ENCODE measurements at regions not wholly inside any gene's neighbourhood (a gene's known extent, or its start where the extent isn't known, plus 50 kb on each side); places are given as distances from the start of the nearest gene placed in this dataset.
A peak's percentile ranks its signal among the peaks of the same experiment; 100 is the strongest.

DNA sequence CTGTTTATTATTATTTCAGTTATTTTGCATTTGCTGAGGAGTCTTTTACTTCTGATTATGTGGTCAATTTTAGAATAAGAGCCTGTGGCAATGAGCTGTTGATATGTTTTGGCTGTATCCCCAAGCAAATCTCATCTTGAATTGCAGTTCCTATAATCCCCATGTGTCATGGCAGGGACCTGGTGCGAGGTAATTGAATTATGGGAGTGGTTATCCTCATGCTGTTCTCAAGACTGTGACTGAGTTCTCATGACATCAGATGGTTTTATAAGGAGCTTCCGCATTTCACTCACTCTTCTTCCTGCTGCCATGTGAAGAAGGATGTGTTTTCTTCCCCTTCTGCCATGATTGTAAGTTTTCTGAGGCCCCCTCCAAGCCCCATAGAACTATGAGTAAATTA lies 114.9 kb upstream of the SLCO6A1 start:
- Histone ChIP-seq H3K36me3 (ENCODE audit: insufficient read depth, low read length) (no peaks in the 10 kb centered on the region), H3K79me2 (ENCODE audit: control insufficient read depth, insufficient read depth, low read length, unreplicated experiment) (no peaks in the 10 kb centered on the region), H3K27ac (ENCODE audit: low read depth, low read length) (no peak overlapping the region), H3K4me1 (ENCODE audit: control insufficient read depth, insufficient read depth, low read length, unreplicated experiment) (no peaks in the 10 kb centered on the region), H3K27me3 (ENCODE audit: insufficient read depth, low read length) (peaks cover 3% of the 10 kb centered on the region; the same call in 1 of the 2 replicates), H3K4me3 (ENCODE audit: low read depth, low read length) (no peak overlapping the region), H2AFZ (ENCODE audit: low read length, unreplicated experiment) (no peak overlapping the region)

DNA sequence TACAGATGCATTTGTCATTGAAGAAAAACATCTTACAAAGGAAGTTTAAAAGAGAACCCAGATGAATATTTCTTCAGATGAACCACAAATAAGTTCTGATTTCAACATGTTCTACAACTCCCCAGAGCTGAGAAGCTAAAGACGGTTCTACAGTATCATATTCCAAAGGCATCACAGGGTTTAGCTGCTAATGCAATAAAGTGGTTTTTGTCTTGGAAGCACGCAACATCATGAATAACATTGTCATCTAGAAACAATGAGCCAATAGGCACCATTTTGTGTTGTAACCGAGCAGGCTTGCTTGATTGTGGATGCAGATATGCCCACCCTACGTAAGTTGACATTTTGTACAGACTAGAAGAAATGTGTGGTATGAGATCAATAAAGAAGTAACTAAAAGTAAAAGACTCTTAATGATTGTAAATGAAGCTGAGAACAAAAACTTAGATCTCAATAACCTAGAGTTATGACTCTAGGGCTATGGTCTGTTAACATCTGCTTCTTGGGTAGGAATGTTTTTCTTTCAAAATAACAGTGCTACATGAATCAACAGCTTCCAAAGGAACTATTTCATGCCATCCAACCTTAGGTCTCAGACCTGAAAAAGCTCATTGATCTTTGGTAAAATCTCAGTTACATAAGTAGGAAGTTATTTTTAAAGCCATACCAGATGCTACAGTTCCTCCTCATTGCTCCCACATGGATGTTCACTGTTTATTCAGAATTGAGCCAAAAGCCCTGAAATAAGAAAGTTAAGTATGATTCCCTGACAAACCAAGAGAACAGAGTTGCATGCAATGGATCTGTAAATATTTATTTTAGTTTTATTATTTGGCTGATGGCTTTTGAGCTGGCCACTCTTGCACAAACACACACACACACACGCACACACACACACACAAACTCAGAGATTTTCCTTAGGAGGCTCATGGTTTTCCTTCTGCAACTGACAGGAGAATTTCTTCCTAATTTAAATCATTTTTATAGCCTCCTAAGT lies 118.7 kb upstream of the SLCO6A1 start:
- H3K79me2 ChIP-seq (ENCODE audit: control insufficient read depth, insufficient read depth, low read length, unreplicated experiment): no peaks in the 10 kb centered on the region
- no peaks in the 10 kb centered on the region for H3K4me1 ChIP-seq (ENCODE audit: control insufficient read depth, insufficient read depth, low read length, unreplicated experiment)
- H2AFZ ChIP-seq (ENCODE audit: low read length, unreplicated experiment): no peak overlapping the region

DNA sequence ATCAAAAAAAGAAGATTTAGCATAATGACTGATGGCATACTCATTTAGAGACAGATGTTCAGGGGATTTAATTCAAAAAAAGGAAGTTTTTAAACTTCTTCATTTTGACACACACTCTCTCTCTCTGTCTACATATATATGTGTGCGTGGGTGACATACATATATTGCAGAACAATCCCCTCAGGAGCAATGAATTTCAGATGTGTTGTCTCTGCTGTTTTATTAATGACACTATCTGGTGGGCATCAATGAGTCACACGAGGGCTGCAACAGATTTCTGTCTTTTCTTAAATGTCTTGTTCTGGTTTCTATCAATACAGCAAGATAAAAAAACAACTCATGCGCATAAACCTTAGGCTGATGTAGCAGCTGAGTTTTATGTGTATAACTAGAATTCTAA lies 123.5 kb upstream of the SLCO6A1 start:
- Histone ChIP-seq H3K27ac (ENCODE audit: low read depth, low read length) (no peak overlapping the region), H3K4me3 (ENCODE audit: low read depth, low read length) (no peak overlapping the region), H3K4me1 (ENCODE audit: control insufficient read depth, insufficient read depth, low read length, unreplicated experiment) (peaks cover 5% of the 10 kb centered on the region), H2AFZ (ENCODE audit: low read length, unreplicated experiment) (no peak overlapping the region), H3K79me2 (ENCODE audit: control insufficient read depth, insufficient read depth, low read length, unreplicated experiment) (no peaks in the 10 kb centered on the region), H3K27me3 (ENCODE audit: insufficient read depth, low read length) (no peaks in the 10 kb centered on the region), H3K36me3 (ENCODE audit: insufficient read depth, low read length) (no peaks in the 10 kb centered on the region)

More for the DNA sequence above, 118.7 kb upstream of the SLCO6A1 start:
- H3K27me3 ChIP-seq (ENCODE audit: insufficient read depth, low read length): no peaks in the 10 kb centered on the region
- no peak overlapping the region for H3K27ac ChIP-seq (ENCODE audit: low read depth, low read length)
- H3K36me3 ChIP-seq (ENCODE audit: insufficient read depth, low read length): no peaks in the 10 kb centered on the region
- no peak overlapping the region for H3K4me3 ChIP-seq (ENCODE audit: low read depth, low read length)

DNA sequence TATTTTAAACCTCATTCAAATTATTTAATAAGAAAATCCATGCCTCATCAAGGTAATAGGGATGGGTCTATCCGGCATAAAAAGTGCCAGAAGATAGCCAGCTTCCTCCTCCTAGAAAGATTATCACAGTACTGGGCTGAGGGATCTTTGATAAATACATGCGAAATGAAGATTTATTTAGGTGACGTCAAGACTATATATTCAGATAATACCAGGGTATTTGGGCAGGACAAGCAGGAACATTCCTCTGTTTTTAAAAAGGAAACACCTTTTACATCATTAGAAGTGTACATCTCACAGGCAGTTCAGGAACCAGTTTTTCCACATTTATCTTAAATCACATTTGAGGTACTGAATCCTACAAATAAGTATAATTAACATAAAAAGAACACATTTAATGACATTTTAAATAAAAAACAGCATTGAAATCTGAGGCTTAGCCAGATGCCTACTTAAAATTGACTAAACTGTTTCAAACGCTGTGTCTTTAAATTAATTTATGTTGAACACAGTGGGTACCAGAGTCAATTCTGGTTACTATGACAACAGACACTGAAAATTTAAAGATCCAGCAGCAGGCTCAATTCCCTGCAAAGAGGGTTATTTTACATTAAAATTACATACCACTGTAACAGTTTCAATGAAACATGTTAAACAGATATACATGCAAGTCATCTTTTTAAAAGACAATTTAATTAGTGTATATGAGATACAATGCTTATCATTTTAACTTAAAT lies 124.7 kb upstream of the SLCO6A1 start:
- H3K27ac ChIP-seq (ENCODE audit: low read depth, low read length): no peak overlapping the region
- no peak overlapping the region for H3K4me3 ChIP-seq (ENCODE audit: low read depth, low read length)
- no peak overlapping the region for H2AFZ ChIP-seq (ENCODE audit: low read length, unreplicated experiment)
- no peaks in the 10 kb centered on the region for H3K79me2 ChIP-seq (ENCODE audit: control insufficient read depth, insufficient read depth, low read length, unreplicated experiment)
- peaks cover 18% of the 10 kb centered on the region for H3K4me1 ChIP-seq (ENCODE audit: control insufficient read depth, insufficient read depth, low read length, unreplicated experiment)
- no peaks in the 10 kb centered on the region for H3K36me3 ChIP-seq (ENCODE audit: insufficient read depth, low read length)
- no peaks in the 10 kb centered on the region for H3K27me3 ChIP-seq (ENCODE audit: insufficient read depth, low read length)

DNA sequence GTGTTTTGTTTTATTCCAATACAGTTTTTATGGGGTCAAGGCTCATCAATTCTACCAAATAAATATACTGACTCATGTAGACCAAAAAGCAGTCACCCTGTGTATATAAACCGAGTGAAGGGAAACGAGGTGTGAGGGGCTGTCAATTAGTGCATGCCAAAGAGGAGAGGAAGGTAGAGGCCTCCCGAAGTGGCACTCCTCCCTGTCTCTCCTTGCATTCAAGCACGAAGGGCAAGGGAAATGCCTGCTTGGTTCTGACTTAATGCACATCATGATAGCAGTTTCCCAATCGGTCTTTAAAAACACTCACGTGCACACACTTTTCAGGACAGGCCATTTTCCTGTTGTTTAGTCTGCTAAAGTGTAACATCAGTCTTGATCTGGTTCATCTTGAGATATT lies 125.6 kb upstream of the SLCO6A1 start:
- Histone ChIP-seq H3K27ac (ENCODE audit: low read depth, low read length) (no peak overlapping the region), H2AFZ (ENCODE audit: low read length, unreplicated experiment) (no peak overlapping the region), H3K4me1 (ENCODE audit: control insufficient read depth, insufficient read depth, low read length, unreplicated experiment) (peaks cover 20% of the 10 kb centered on the region), H3K4me3 (ENCODE audit: low read depth, low read length) (no peak overlapping the region), H3K27me3 (ENCODE audit: insufficient read depth, low read length) (no peaks in the 10 kb centered on the region), H3K79me2 (ENCODE audit: control insufficient read depth, insufficient read depth, low read length, unreplicated experiment) (no peaks in the 10 kb centered on the region), H3K36me3 (ENCODE audit: insufficient read depth, low read length) (no peaks in the 10 kb centered on the region)

DNA sequence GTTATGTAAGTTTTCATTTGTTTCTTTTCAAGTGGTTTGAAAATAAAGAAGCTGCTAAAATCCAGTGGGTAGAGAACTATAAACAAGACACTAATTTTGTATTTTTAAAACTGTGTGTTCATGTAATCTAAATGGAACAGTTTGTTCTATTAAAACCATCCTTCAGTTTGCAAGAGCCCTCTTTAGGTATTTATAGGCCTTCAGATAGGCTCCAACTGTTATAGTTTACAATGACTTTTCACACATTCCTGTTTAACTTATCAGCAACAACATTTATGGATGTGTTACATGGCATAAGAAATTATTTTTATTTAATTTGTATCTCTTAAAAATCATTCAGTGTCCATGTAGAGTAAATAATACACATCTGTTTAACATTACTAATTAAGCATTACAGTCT lies 126.7 kb upstream of the SLCO6A1 start:
- H3K36me3 ChIP-seq (ENCODE audit: insufficient read depth, low read length): no peaks in the 10 kb centered on the region
- peaks cover 20% of the 10 kb centered on the region for H3K4me1 ChIP-seq (ENCODE audit: control insufficient read depth, insufficient read depth, low read length, unreplicated experiment)
- H3K4me3 ChIP-seq (ENCODE audit: low read depth, low read length): no peak overlapping the region
- H3K79me2 ChIP-seq (ENCODE audit: control insufficient read depth, insufficient read depth, low read length, unreplicated experiment): no peaks in the 10 kb centered on the region
- H2AFZ ChIP-seq (ENCODE audit: low read length, unreplicated experiment): no peak overlapping the region
- no peaks in the 10 kb centered on the region for H3K27me3 ChIP-seq (ENCODE audit: insufficient read depth, low read length)
- no peak overlapping the region for H3K27ac ChIP-seq (ENCODE audit: low read depth, low read length)

DNA sequence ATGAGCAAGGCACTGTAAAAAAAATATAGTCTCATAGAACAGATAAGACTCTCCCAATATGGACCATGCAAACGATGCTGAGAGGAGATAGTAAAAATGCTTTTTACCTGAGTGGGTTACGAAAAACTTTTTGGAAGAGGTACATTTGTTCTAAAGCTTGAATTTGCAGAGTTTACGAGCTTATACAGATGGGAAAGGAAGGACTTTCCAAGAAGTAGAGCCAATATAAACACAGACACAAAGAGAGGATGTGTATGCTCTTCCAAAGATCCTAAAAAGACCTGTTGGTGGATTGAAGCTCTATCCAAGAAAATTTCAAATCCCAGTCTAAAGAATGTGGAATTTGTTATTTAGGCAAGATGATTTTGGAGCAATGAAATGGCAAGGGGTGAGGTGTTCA lies 127.1 kb upstream of the SLCO6A1 start:
- peaks cover 20% of the 10 kb centered on the region for H3K4me1 ChIP-seq (ENCODE audit: control insufficient read depth, insufficient read depth, low read length, unreplicated experiment)
- H3K4me3 ChIP-seq (ENCODE audit: low read depth, low read length): no peak overlapping the region
- H3K79me2 ChIP-seq (ENCODE audit: control insufficient read depth, insufficient read depth, low read length, unreplicated experiment): no peaks in the 10 kb centered on the region
- no peaks in the 10 kb centered on the region for H3K36me3 ChIP-seq (ENCODE audit: insufficient read depth, low read length)
- H3K27me3 ChIP-seq (ENCODE audit: insufficient read depth, low read length): no peaks in the 10 kb centered on the region
- H3K27ac ChIP-seq (ENCODE audit: low read depth, low read length): no peak overlapping the region
- no peak overlapping the region for H2AFZ ChIP-seq (ENCODE audit: low read length, unreplicated experiment)

DNA sequence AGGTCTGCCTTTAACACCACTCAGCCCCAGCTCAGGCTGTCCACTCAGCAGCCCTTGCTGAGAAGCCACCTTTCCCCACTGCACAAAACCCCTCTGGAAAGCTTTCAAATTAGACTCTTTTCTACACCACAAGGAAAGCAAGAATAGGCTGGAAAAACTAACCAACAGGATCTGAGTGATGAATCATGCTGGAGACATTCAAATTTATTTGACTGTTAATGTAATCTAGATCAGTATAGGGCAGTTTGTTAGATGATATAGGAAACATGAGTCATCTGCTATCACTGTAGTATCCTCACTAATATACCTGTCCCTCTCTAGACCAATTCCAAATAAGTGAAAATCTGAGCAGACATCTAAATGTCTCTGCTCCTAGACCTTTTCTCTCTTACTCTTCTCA lies 127.8 kb upstream of the PAM start:
- Histone ChIP-seq H3K79me2 (ENCODE audit: control insufficient read depth, insufficient read depth, low read length, unreplicated experiment) (no peaks in the 10 kb centered on the region), H3K27ac (ENCODE audit: low read depth, low read length) (no peak overlapping the region), H3K36me3 (ENCODE audit: insufficient read depth, low read length) (no peaks in the 10 kb centered on the region), H3K27me3 (ENCODE audit: insufficient read depth, low read length) (no peaks in the 10 kb centered on the region), H2AFZ (ENCODE audit: low read length, unreplicated experiment) (no peak overlapping the region), H3K4me1 (ENCODE audit: control insufficient read depth, insufficient read depth, low read length, unreplicated experiment) (peaks cover 20% of the 10 kb centered on the region), H3K4me3 (ENCODE audit: low read depth, low read length) (no peak overlapping the region)

DNA sequence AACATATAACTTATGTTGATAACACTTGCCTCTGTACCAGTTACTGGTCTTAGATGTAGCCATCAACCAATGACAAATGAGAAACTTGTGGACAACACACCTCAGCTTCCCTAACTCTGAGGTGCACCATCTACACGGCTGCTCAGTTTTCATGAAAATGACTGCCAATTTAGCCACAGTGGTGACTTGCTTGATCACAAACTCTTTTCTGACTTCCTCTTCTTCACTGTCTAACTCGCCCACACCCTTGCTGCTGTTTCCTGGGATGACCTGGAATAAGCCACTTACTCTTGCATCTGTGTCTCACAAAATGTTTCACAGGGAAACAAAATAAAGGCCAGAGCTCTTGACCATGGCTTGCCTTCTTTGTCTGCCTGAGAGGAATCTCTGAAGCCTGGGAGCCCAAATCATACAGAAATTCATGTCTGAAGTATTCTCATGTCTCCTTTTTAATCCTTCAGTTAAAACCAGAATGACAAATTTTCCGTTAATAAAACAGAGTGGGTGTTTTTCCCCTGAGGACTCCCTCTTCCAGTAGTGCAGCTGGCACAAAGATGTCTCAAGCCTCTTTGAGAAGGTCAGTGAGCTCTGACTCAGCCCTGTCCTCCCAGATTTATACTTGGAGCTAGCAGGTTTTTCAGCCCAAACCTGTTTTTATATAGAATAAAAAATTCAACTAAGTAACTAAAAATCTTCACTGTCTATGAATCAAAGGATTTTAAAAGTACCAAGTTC lies 126.5 kb upstream of the PAM start:
- no peaks in the 10 kb centered on the region for H3K79me2 ChIP-seq (ENCODE audit: control insufficient read depth, insufficient read depth, low read length, unreplicated experiment)
- peak overlapping the region; percentile 33 for H2AFZ ChIP-seq (ENCODE audit: low read length, unreplicated experiment)
- H3K36me3 ChIP-seq (ENCODE audit: insufficient read depth, low read length): no peaks in the 10 kb centered on the region

DNA sequence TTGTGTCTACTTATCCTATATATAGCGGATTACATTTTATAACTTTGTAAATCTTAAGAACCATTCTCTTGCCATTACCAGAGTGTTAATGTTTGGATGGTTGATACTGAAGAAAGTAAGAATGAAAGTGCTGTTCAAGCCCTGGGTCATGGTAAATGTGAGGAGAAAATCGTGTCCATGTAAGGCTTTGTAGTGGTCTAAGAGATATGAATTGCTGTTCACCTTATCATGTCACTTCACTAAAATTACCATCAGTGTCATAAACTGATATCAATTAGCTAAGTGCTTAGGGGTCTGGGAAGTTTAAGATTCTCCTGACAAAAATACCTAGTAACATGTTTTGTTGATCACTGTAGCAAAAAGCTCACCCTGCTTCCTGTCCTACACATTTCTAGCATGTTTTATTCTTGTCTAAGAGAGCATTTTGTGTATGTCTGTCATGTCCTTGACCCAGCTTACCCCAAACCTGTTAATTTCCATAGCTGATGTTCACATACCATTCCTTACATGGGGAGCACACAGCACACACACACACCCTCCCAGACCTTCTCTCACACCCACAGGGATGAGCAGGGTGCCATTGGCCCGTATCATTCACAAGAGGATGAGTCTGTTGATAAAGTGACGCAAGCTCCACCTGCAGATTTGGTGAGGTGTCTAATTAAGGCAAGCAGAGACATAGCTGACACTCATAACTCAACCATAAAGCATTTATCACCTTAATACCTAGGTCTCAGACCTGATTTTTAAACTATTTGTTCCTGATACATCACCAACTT lies 125.1 kb upstream of the PAM start:
- H3K27me3 ChIP-seq (ENCODE audit: insufficient read depth, low read length): no peaks in the 10 kb centered on the region
- H3K4me3 ChIP-seq (ENCODE audit: low read depth, low read length): no peak overlapping the region
- H3K36me3 ChIP-seq (ENCODE audit: insufficient read depth, low read length): no peaks in the 10 kb centered on the region
- H3K4me1 ChIP-seq (ENCODE audit: control insufficient read depth, insufficient read depth, low read length, unreplicated experiment): peaks cover 20% of the 10 kb centered on the region
- no peak overlapping the region for H3K27ac ChIP-seq (ENCODE audit: low read depth, low read length)
- H2AFZ ChIP-seq (ENCODE audit: low read length, unreplicated experiment): no peak overlapping the region
- no peaks in the 10 kb centered on the region for H3K79me2 ChIP-seq (ENCODE audit: control insufficient read depth, insufficient read depth, low read length, unreplicated experiment)

More for the DNA sequence above, 126.5 kb upstream of the PAM start:
- H3K27me3 ChIP-seq (ENCODE audit: insufficient read depth, low read length): no peaks in the 10 kb centered on the region
- peak overlapping the region; percentile 50 for H3K27ac ChIP-seq (ENCODE audit: low read depth, low read length)
- H3K4me1 ChIP-seq (ENCODE audit: control insufficient read depth, insufficient read depth, low read length, unreplicated experiment): peaks cover 20% of the 10 kb centered on the region
- no peak overlapping the region for H3K4me3 ChIP-seq (ENCODE audit: low read depth, low read length)
